ENCODE measurements at regions not wholly inside any gene's neighbourhood (a gene's known extent, or its start where the extent isn't known, plus 50 kb on each side); places are given as distances from the start of the nearest gene placed in this dataset.
"Not testable (repeated sequence)": the region's sequence is repeated elsewhere in the genome, so short reads cannot be mapped to it uniquely, and the experiment has no call there.

- H3K36me3 ChIP-seq (ENCODE audit: control insufficient read depth in 1 of 2, insufficient read depth in 2 of 2, low read length in 1 of 2), result no peaks in the 10 kb centered on the region
- DNase-seq, result no peak
- H3K4me3 ChIP-seq (ENCODE audit: low read length in 2 of 2), result no peak overlapping the region
- WGBS, 2 donors, result 88% methylated on average over 7 of the region's 7 CpGs
- H3K27ac ChIP-seq (ENCODE audit: low read depth in 1 of 2, low read length in 2 of 2), result no peak overlapping the region
- H3K4me1 ChIP-seq (ENCODE audit: control insufficient read depth in 1 of 2, insufficient read depth in 2 of 2, low read length in 2 of 2), result no peaks in the 10 kb centered on the region
- peaks cover 3% of the 10 kb centered on the region for H3K9me3 ChIP-seq (ENCODE audit: control insufficient read depth, low read length)
- intact Hi-C loops (cut with DNase I), result no loop called here
- ATAC-seq (ENCODE audit: low FRiP score), result no peak
- no peaks in the 10 kb centered on the region for H3K27me3 ChIP-seq (ENCODE audit: control insufficient read depth in 1 of 2, insufficient read depth in 2 of 2, low read length in 1 of 2)
These were observed 205.0 kb upstream of the MME start for GRCh38 chr3:154875142-154875541.

DNA sequence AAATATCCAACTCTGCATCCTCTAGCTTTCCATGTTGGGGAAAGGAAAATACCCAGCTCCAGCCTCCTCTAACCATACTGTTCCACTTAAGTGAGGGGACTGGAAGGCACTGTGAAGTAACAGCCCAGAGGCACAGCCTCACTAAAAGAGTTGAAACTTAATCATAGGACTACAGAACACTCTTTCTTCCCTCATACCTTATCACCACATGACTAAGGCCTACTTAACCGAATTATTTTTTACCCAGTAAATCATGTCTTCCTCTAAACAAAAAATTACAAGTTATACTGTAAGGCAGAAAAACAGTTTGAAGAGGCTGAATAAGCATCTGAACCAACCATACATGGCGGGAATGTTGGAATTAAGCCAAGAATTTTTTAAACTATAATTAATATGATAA, 207.4 kb upstream of the MME start:
- Histone ChIP-seq H3K4me3 (ENCODE audit: low read length in 2 of 2) (no peak overlapping the region), H3K27me3 (ENCODE audit: control insufficient read depth in 1 of 2, insufficient read depth in 2 of 2, low read length in 1 of 2) (no peaks in the 10 kb centered on the region), H3K4me1 (ENCODE audit: control insufficient read depth in 1 of 2, insufficient read depth in 2 of 2, low read length in 2 of 2) (no peaks in the 10 kb centered on the region), H3K27ac (ENCODE audit: low read depth in 1 of 2, low read length in 2 of 2) (no peak overlapping the region), H3K36me3 (ENCODE audit: control insufficient read depth in 1 of 2, insufficient read depth in 2 of 2, low read length in 1 of 2) (no peaks in the 10 kb centered on the region), H3K9me3 (ENCODE audit: control insufficient read depth, low read length) (peaks cover 3% of the 10 kb centered on the region)
- DNase-seq (no peak), ATAC-seq (ENCODE audit: low FRiP score) (no peak)
- WGBS, 2 donors, result 82 to 86% methylated on average over 2 of the region's 2 CpGs
- intact Hi-C loops (cut with DNase I), result no loop called here

DNA sequence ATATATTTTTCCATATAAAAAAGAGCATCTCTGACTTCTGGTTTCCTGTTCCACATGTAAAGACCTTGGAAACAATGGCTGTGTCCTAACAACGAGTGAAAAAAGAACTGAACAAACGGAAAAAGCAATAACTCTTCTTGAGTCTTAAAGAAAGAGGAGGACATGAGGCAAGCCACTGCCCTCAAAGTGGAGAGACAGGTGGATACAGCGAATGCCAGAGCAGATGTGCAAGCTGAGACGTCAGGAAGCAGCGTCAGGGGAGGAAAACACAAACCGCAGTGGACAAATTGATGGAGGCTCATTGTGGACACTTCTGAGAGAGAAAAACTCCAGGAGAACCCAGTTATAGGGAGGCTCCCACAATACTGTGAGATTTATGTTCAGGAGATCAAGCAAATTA, 208.0 kb upstream of the MME start:
- DNase-seq, result no peak
- Histone ChIP-seq H3K27me3 (ENCODE audit: control insufficient read depth in 1 of 2, insufficient read depth in 2 of 2, low read length in 1 of 2) (no peaks in the 10 kb centered on the region), H3K4me1 (ENCODE audit: control insufficient read depth in 1 of 2, insufficient read depth in 2 of 2, low read length in 2 of 2) (no peaks in the 10 kb centered on the region), H3K9me3 (ENCODE audit: control insufficient read depth, low read length) (peaks cover 3% of the 10 kb centered on the region), H3K36me3 (ENCODE audit: control insufficient read depth in 1 of 2, insufficient read depth in 2 of 2, low read length in 1 of 2) (no peaks in the 10 kb centered on the region), H3K4me3 (ENCODE audit: low read length in 2 of 2) (no peak overlapping the region), H3K27ac (ENCODE audit: low read depth in 1 of 2, low read length in 2 of 2) (no peak overlapping the region)
- ATAC-seq (ENCODE audit: low FRiP score), result no peak
- 69 to 77% methylated on average over 6 of the region's 6 CpGs for WGBS, 2 donors
- intact Hi-C loops (cut with DNase I), result no loop called here

DNA sequence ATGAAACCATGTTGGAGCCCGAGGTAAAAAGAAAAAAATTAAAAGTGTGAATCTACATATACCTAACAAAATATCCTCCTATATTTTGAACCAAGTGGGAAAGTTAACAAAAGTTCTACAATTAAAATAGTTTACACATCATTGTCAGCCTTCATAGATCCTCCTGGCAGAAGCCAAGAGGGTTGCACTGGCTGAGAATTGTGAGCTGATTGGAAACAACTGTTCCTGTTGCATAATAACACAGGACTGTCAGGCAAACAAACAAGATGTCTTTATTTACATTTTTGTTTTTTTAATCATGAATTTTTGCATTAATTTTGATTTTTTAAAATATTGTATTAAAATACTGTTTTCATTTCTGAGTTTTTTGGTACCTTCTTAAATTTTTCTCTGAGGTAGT, 215.2 kb upstream of the MME start:
- no peak for ATAC-seq (ENCODE audit: low FRiP score)
- Histone ChIP-seq H3K9me3 (ENCODE audit: control insufficient read depth, low read length) (no peaks in the 10 kb centered on the region), H3K36me3 (ENCODE audit: control insufficient read depth in 1 of 2, insufficient read depth in 2 of 2, low read length in 1 of 2) (no peaks in the 10 kb centered on the region), H3K27me3 (ENCODE audit: control insufficient read depth in 1 of 2, insufficient read depth in 2 of 2, low read length in 1 of 2) (no peaks in the 10 kb centered on the region), H3K4me3 (ENCODE audit: low read length in 2 of 2) (no peak overlapping the region), H3K27ac (ENCODE audit: low read depth in 1 of 2, low read length in 2 of 2) (no peak overlapping the region), H3K4me1 (ENCODE audit: control insufficient read depth in 1 of 2, insufficient read depth in 2 of 2, low read length in 2 of 2) (no peaks in the 10 kb centered on the region)
- WGBS, 2 donors, result 59 to 73% methylated on average over 1 of the region's 1 CpG
- no peak for DNase-seq
- intact Hi-C loops (cut with DNase I), result no loop called here

- Histone ChIP-seq H3K4me1 (ENCODE audit: control insufficient read depth in 1 of 2, insufficient read depth in 2 of 2, low read length in 2 of 2) (no peaks in the 10 kb centered on the region), H3K9me3 (ENCODE audit: control insufficient read depth, low read length) (no peaks in the 10 kb centered on the region), H3K27me3 (ENCODE audit: control insufficient read depth in 1 of 2, insufficient read depth in 2 of 2, low read length in 1 of 2) (no peaks in the 10 kb centered on the region), H3K4me3 (ENCODE audit: low read length in 2 of 2) (no peak overlapping the region), H3K36me3 (ENCODE audit: control insufficient read depth in 1 of 2, insufficient read depth in 2 of 2, low read length in 1 of 2) (no peaks in the 10 kb centered on the region), H3K27ac (ENCODE audit: low read depth in 1 of 2, low read length in 2 of 2) (no peak overlapping the region)
- ATAC-seq (ENCODE audit: low FRiP score) (no peak), DNase-seq (no peak)
- intact Hi-C loops (cut with DNase I), result no loop called here
These were observed 217.9 kb upstream of the MME start for GRCh38 chr3:154862265-154862664.

GRCh38 chr3:154852998-154853397, 227.1 kb upstream of the MME start:
- intact Hi-C loops (cut with DNase I); H3K4me3 ChIP-seq (ENCODE audit: low read length in 2 of 2); H3K4me1 ChIP-seq (ENCODE audit: control insufficient read depth in 1 of 2, insufficient read depth in 2 of 2, low read length in 2 of 2); H3K9me3 ChIP-seq (ENCODE audit: control insufficient read depth, low read length); H3K36me3 ChIP-seq (ENCODE audit: control insufficient read depth in 1 of 2, insufficient read depth in 2 of 2, low read length in 1 of 2); ATAC-seq (ENCODE audit: low FRiP score); H3K27ac ChIP-seq (ENCODE audit: low read depth in 1 of 2, low read length in 2 of 2); DNase-seq; H3K27me3 ChIP-seq (ENCODE audit: control insufficient read depth in 1 of 2, insufficient read depth in 2 of 2, low read length in 1 of 2): not testable (repeated sequence)
- WGBS, 2 donors, result 90 to 91% methylated on average over 3 of the region's 3 CpGs

DNA sequence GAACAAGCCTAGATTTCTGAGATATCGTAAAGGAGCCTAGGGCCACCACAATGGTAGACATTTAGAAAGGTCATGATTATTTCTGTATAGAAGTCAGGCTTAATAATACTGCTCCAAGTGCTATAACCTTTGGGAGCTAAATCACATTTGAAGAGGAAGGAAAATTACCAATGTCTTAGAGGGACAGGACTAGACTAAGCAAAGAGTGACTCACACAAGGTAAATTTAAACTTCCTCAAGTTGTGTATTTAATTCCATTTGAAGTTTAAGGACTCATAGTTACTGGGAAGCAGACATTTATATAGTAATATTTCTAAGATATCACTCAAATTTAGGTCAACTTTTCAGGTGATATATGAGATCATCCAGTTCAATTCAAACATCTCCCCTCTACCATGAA, 227.6 kb upstream of the MME start:
- H3K27me3 ChIP-seq (ENCODE audit: control insufficient read depth in 1 of 2, insufficient read depth in 2 of 2, low read length in 1 of 2), result no peaks in the 10 kb centered on the region
- no peak overlapping the region for H3K4me3 ChIP-seq (ENCODE audit: low read length in 2 of 2)
- no peak for DNase-seq
- no peak overlapping the region for H3K27ac ChIP-seq (ENCODE audit: low read depth in 1 of 2, low read length in 2 of 2)
- 51 to 97% methylated on average over 1 of the region's 1 CpG for WGBS, 2 donors
- no peaks in the 10 kb centered on the region for H3K4me1 ChIP-seq (ENCODE audit: control insufficient read depth in 1 of 2, insufficient read depth in 2 of 2, low read length in 2 of 2)
- no peak for ATAC-seq (ENCODE audit: low FRiP score)
- no peaks in the 10 kb centered on the region for H3K36me3 ChIP-seq (ENCODE audit: control insufficient read depth in 1 of 2, insufficient read depth in 2 of 2, low read length in 1 of 2)
- intact Hi-C loops (cut with DNase I), result no loop called here
- no peaks in the 10 kb centered on the region for H3K9me3 ChIP-seq (ENCODE audit: control insufficient read depth, low read length)

DNA sequence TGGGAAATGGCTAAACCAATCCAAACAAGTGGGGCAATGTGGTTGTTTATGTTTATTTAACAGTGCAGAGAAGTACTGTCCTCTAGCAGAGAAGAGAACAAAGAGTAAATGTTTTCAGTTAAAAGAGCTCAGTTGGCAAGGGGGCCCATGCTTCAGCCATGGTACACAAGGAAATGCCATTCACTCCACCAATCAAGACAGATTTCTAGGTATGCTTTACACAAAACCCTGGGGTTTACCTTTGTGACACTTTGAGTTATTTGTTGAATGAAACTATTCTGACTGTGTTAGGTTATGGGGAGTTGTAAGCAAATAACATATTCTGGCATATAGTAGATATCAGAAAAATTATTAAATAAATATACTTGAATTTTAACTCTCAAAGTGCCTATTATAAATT, 228.5 kb upstream of the MME start:
- no peak for ATAC-seq (ENCODE audit: low FRiP score)
- Histone ChIP-seq H3K4me3 (ENCODE audit: low read length in 2 of 2) (no peak overlapping the region), H3K9me3 (ENCODE audit: control insufficient read depth, low read length) (no peaks in the 10 kb centered on the region), H3K36me3 (ENCODE audit: control insufficient read depth in 1 of 2, insufficient read depth in 2 of 2, low read length in 1 of 2) (no peaks in the 10 kb centered on the region), H3K27ac (ENCODE audit: low read depth in 1 of 2, low read length in 2 of 2) (no peak overlapping the region), H3K27me3 (ENCODE audit: control insufficient read depth in 1 of 2, insufficient read depth in 2 of 2, low read length in 1 of 2) (no peaks in the 10 kb centered on the region), H3K4me1 (ENCODE audit: control insufficient read depth in 1 of 2, insufficient read depth in 2 of 2, low read length in 2 of 2) (no peaks in the 10 kb centered on the region)
- intact Hi-C loops (cut with DNase I), result no loop called here
- DNase-seq, result no peak

- ATAC-seq (ENCODE audit: low FRiP score), result no peak
- no peaks in the 10 kb centered on the region for H3K36me3 ChIP-seq (ENCODE audit: control insufficient read depth in 1 of 2, insufficient read depth in 2 of 2, low read length in 1 of 2)
- H3K27me3 ChIP-seq (ENCODE audit: control insufficient read depth in 1 of 2, insufficient read depth in 2 of 2, low read length in 1 of 2), result no peaks in the 10 kb centered on the region
- no peak for DNase-seq
- H3K4me3 ChIP-seq (ENCODE audit: low read length in 2 of 2), result no peak overlapping the region
- H3K4me1 ChIP-seq (ENCODE audit: control insufficient read depth in 1 of 2, insufficient read depth in 2 of 2, low read length in 2 of 2), result no peaks in the 10 kb centered on the region
- no peak overlapping the region for H3K27ac ChIP-seq (ENCODE audit: low read depth in 1 of 2, low read length in 2 of 2)
- 91% methylated on average over 2 of the region's 2 CpGs for WGBS, 2 donors
- intact Hi-C loops (cut with DNase I), result no loop called here
- no peaks in the 10 kb centered on the region for H3K9me3 ChIP-seq (ENCODE audit: control insufficient read depth, low read length)
These were observed 229.2 kb upstream of the MME start for GRCh38 chr3:154850921-154851320.

DNA sequence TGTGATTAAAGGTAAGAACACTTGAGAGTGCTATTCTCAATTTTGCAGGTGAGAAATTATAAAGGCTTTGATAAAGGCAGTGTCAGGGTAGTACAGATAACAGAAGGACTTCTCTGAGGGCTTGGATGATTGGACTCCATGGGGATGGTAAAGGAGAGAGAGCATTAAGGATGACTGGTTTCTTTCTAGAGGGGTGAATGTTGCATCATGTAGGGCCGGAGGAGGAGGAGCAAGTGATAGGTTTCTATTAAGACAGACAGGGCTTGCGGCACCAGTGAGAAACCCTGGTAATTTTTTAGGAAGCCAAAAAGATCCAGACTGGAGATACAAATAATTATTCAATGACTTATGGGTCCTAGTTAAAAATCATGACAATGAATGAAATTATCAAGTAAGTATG, 230.7 kb upstream of the MME start:
- Histone ChIP-seq H3K36me3 (ENCODE audit: control insufficient read depth in 1 of 2, insufficient read depth in 2 of 2, low read length in 1 of 2) (no peaks in the 10 kb centered on the region), H3K4me1 (ENCODE audit: control insufficient read depth in 1 of 2, insufficient read depth in 2 of 2, low read length in 2 of 2) (no peaks in the 10 kb centered on the region), H3K9me3 (ENCODE audit: control insufficient read depth, low read length) (no peaks in the 10 kb centered on the region), H3K4me3 (ENCODE audit: low read length in 2 of 2) (no peak overlapping the region), H3K27me3 (ENCODE audit: control insufficient read depth in 1 of 2, insufficient read depth in 2 of 2, low read length in 1 of 2) (no peaks in the 10 kb centered on the region), H3K27ac (ENCODE audit: low read depth in 1 of 2, low read length in 2 of 2) (no peak overlapping the region)
- 74 to 77% methylated on average over 2 of the region's 2 CpGs for WGBS, 2 donors
- intact Hi-C loops (cut with DNase I), result no loop called here
- ATAC-seq (ENCODE audit: low FRiP score) (no peak), DNase-seq (no peak)

Data from aorta (tissue), 5 donors.